ENCODE measurements at regions not wholly inside any gene's neighbourhood (a gene's known extent, or its start where the extent isn't known, plus 50 kb on each side); places are given as distances from the start of the nearest gene placed in this dataset.

DNA sequence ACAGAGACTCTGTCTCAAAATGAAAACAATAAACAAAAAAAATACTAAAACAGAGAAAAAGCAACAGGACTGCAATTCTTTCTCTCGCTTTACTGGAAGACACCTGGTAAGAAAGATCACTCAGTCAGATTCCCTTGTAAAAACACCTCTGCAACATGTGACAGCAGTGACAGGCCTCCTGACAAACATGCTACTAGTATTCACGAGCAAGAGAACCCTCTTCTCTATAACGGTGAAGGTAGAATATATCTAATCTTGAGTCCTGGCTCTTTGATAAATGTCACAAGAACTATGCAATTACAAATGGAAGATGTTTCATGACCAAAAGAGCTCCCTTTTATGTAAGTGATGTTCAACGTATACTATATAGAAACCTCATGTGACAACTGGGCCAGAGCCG is 986.7 kb upstream of the LRRN3 start:
- no peak for TF ChIP-seq POLR2A (IDR thresholded peaks at IDR 0.05; ENCODE audit: low read depth, low read length)
- no peak for TF ChIP-seq TAF1 (IDR thresholded peaks at IDR 0.05; ENCODE audit: low read depth, low read length)
- TF ChIP-seq POLR2AphosphoS5 (IDR thresholded peaks at IDR 0.05; ENCODE audit: low read depth, low read length), result no peak

Data from GM12891 (cell line).